Dedifferentiated amniotic fluid mesenchymal stem cell (primary cell): ENCODE measurements at regions not wholly inside any gene's neighbourhood (a gene's known extent, or its start where the extent isn't known, plus 50 kb on each side); places are given as distances from the start of the nearest gene placed in this dataset.

ENCODE experiments used
- DNase-seq: peaks from one replicate; pipeline ENCODE4 v3.0.0-alpha.2; 2016; ENCODE audit errors: extremely low spot score

DNA sequence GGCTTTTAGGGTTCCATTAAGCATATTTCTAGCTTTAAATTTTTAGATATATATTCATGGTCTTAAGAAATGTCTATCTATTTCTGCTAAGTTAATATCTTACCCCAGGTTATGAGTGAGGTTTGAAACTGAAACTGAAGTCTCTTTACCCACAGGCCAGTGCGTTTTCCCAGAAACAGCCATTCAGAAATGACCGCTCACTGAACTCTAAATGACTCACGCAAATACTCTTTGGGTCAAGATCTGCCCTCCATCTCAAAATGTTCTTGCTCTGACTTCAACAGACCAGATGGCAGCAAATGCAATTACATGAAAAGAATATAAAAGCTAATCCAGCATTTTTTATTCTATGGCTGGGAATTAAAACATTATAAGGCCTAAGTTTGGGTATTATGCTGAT lies 315.2 kb downstream of the TDRD15 start:
- DNase-seq: no peak

DNA sequence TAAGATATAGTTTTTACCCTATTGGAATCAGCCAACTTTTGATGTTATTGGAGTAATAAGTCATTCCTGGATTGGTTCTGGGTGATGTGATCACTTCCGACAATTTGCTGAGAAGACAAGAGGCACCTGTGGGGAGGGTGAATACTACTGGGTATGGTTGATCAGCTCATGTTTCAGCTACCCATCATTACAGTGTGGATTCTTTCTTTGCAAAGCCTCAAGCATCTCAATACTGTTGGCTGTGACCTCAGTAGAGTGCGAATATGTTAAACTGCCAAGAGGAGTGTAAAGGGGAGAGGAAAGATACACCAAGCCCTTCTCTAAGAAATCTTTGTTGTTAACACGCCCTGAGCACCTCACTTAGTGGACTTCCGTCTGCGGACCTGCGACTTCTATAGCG lies 317.7 kb downstream of the TDRD15 start:
- no peak for DNase-seq

DNA sequence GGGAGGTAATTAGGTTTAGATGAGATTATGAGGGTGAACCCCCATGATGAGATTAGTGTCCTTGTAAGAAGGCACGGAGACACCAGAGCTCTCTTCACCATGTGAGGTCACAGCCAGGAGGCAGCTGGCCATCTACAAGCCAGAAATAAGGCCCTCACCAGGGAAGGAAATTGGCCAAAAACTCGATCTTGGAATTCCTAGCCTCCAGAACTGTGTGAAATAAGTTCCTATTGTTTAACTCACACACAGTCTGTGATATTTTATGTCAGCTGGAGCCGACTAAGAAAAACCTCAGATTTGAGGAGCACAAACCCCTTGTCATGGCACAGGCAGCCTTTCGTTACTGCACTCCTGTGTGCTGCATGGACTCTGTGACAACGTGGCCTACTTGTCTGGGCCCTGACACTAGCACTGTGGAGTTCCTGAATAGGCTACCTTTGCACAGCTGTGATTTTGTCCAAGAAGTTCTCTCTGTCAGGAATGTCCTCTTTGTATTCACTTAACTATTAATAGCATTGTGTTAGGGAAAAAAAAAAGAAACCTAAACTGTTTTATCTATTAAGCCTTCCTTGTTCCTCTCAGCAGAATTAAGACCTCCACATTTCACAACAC lies 319.8 kb downstream of the TDRD15 start:
- DNase-seq: no peak

DNA sequence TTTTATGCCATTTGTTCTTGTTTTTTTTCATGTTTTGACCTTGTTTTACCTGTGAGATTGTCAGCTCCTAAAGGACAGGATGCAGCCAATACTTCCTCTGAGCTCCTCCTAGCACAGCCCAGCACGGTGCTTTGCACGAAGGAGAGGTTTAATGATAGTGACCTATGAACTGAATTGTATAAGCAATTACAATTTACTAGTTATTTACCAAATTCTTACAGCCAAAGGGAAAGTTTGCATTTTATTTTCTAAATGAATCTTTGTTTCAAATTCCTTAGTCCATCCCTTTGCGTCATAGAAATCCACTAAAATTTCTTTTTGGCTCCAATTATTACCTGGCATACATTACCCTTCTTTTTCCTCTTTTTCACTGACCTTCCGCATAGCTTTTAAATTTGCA lies 326.1 kb downstream of the TDRD15 start:
- no peak for DNase-seq

DNA sequence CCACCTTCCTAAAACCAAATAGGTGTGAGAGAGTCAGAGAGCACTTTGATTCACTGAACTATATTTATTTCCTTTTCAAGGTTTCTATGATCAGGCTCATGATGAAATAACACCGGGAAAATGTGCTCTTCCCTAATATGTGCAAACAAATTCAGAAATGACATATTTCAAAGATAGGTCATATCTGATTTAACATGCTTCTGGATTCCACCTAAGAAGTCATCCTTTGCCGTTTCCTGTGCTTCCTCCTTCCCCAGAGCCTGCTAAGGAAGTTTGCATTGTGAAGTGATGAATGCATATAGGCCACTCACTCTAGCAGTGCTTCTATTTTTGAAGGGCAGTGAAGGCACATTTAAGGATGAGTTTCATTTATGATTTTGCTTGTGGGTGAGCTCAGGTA lies 327.6 kb downstream of the TDRD15 start:
- no peak for DNase-seq

DNA sequence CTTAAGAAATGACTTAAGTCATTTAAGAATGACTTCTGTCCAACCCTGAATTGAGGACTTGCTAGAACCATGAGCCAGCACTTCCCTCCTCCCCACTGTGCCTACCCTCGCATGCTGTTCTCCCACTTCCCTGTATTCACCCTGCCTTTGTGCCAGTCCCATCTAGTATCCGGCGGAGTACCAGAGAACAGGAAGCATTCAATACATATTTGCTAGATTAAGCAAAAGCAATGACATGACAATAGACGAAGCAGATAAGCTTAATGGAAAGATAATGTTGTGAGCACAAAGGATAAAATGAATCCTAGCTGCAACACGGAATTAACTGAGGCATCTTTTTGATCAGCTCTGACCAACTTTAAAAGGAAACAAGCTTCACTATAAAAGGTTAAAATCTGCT lies 328.5 kb downstream of the TDRD15 start:
- DNase-seq: no peak

DNA sequence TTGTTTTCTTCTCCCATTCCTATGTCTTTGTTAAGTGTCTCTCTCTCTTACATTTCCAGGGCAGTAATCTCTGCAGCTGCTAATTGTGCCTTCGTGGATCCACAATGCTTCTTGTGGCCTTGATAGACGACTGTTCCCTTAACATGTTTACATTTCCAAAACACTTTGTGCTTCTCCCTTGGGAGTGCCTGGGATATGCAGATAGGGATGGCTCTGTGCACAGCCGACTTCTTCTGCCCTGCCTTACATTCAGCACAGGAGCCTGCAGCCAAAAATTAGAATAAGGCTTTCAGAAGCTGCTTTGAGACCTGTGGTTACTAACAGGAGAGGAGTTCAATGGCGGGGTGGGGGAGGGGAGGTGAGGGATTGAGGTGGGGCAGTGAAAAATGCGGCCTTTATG lies 328.9 kb downstream of the TDRD15 start:
- DNase-seq: no peak

DNA sequence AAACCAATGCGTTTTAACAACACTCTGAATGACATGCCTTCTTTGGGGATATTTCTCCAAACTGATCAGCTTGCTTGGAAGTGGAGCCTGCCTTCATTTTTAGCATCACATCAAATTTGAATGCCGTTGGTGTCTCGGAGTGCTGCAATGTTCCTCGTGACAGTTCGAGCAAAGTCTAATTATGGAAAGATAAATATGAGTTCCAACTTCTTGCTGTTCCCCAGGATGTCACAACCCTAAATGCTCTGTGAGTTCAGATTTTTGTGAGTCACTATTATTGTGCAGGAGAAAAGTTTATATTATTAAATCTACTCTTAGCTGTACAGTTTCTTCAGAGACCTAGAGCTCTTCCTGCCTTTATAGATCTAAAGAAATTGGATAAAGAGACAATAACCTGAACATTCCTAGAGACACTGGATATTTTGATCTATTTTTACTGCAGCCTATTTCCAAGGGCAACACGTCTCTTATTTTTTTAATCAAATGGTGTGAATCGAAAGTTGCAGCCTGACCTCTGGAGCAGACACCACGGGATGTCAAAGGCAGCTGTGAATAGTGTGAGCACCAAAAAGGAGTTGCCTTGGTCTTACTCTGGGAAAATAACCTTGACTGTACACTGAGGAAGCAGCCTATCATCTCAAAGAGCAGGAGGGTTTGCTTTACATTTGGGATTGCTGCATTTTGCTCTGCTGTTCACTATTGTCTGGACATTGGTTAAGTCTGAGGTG lies 330.1 kb downstream of the TDRD15 start:
- DNase-seq: no peak

DNA sequence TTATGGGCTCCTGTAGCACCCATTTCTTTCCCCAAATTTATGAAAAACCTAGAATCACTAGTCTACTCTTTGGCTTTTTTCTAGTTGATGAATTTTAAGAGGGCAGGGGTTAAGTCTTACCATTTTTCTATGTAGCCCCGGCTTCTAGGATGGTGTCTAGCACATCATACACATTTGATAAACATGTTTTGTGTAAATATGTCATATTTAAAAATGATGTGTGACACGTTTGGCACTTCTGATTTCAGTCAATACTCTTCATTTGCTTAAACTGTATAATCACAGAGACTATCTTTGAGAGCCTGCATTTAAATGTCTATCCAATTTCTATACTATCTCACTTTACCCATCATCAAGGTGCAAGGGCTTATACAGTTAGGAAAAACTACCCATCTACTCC lies 331.1 kb downstream of the TDRD15 start:
- no peak for DNase-seq

DNA sequence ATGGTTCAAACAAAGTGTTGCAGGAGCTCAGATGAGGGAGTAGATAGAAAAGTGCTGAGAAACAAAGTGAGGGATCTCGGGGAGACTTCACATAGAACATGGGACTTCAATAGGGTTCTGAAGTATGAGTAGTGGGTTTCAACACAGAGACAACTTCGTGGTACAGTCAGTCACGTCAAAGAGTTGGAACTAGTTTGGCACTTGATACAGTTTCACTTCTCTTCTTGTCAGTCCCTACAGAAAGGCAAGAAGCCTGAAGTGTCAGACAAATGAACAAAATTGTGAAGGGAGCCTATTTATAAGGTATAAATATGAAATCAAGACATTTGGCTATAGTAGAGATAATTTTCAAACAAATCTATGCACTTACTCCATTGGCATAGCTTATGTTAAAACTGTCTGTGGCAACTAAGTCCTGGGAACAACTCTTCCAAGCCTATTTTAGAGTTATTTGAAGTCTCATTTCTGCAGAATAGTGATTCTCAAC lies 338.0 kb downstream of the TDRD15 start:
- no peak for DNase-seq

DNA sequence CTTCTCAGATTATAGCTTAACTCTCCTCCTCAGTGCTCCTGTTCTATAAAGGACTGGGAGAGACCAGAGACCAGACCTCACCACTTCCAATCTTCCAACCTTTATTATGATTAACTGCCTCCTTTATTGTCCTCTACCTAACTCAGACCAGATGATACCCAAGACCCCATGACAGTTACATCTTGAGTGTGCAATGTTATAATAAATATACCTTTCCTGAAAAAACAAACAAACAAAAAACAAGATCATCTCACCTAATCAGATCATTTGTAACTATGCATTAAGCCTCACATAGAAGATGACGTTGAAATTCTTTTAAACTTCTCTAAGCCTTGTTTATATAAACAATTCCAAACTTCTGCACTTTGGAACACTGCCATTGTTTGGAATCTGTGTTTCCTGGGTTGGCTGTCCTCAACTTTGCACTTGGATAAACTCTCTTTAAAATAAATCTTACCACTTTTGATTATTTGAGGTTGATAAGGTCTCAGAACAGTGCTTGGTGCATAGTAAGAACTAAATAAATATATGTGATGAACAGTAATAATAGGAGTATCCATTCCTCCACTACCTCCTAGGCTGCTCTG lies 342.7 kb downstream of the TDRD15 start:
- no peak for DNase-seq

DNA sequence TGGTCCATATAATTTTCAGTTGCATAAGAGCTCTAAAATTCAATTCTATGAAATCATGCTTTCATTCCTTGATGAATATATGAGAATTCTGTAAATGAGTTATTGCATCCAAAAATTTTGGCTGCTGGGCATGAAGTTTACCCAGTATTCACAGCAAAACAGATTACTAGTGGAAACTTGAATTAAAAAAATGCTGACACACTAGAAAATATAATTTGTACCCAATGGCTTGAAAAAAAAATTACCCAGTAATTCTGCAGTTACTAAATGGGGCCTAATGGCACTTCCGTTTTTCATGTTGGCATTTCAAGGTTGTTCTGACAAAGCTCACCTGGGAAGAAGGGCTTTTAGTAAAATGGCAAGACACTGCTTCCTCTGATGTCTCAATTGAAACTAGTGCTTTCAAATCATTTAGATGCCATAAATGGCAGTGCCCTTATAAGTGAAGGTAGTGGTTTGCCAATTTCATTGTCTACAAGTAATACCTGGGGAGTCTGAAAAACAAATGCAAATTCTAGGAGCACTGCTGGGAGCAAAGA lies 343.6 kb downstream of the TDRD15 start:
- no peak for DNase-seq

DNA sequence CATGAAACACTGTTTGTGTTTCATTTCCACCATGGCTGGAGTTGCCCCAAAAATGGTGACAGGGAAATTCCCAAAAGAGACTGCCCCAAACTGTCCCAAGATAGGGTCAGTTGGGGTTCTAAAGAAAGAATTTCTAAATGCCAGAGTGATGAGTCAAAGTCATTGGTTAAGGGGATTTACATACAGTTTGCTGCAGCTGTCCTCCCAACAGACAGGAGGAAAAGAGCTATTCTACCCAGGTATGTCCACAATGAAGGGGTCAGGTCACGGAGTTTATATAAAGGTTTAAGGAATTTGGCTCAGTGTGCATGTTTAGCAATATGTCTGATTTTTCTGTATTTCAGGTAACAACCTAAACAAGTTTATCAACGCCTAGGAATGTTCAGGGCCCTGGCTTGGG lies 344.1 kb downstream of the TDRD15 start:
- no peak for DNase-seq

DNA sequence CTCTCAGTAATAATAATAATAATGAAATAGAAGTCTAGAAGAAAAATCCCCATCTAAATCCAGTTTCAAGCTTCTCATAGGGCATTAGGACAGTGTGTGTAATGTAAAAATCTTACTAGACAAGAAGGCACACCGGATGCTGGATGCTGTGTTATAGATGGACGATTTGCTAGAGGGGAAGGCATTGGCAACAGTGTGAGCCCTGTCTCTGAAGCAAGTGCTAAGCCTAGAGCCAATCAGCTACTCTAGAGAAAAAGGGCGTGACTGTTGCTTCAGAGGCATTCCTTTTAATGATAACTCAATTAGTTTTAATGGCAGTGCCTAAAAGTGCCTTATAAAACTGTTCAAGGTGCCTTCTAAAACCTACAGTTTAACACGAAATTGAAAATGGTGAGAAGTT lies 344.9 kb downstream of the TDRD15 start:
- DNase-seq: no peak

DNA sequence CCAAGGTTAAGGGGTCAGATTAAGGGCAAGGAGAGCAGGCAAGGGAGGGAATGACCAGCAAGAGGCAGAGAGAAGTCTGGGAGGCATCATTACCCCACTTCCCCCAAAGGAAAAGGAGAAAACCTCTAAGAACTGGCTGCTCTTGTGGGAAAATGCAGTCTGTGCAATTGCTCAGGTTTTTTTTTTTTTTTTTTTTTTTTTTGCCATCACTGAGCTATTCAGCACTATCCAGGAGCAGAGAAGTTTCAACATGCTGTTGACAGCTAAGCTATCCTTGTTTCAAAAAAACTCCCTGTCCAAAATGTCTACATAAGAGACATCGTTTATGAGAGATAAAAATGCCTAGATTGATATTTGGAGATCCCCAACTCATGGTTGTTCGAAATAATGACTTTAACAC lies 345.4 kb downstream of the TDRD15 start:
- DNase-seq: no peak

DNA sequence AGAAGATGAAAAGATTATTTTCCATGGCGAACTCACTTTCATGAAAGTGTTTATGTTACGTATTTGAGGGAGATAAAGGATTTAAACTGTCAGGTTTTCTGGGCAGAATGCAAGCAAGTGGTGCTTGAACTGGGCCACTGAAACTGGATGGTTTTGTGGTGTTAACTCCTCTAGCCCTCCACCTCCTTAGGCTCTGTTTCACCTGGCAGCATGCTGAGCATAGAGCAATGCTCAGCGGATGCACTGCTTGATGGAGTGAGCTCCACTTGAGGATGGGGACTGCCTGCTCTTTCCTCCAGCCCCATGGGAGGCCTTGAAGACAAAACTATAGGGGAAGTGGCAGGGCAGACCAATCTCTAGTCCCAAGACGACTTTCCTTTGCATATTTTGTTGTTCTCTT lies 345.8 kb downstream of the TDRD15 start:
- DNase-seq: no peak

DNA sequence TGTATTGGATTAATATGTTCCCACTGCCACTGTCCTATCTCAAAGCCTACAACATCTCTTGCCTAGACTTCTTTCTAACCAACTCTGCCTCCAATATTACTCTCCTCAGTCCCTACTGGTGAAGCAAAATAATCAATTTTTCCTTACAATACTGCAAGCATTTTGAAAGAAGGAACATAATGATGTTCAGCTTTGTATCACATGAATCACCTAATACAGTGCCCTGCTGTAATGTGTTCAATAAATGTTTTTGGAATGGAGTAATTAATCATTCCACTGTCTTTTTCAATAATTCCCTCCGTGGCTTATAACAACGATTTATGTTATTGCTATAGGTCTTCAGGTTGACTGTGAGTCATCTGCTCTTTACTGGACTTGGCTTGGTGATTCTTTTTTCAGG lies 356.4 kb downstream of the TDRD15 start:
- DNase-seq: no peak

DNA sequence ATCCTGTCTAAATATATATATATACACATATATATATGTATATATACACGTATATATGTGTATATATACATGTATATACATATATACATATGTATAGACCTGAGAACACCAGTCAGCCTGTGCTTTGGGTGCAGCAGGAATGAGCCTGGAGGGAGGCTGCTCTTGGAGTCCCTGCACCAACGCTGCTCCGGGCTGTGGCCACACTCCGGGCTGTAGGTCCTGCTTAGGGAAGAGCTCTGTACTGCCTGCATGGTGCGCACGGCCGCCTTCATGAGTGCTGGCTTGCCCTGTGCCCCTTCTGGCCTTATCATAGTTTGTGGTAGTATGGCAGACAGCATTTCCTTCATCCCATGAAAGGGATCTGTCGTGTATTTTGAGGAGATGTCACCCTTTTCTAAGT lies 360.9 kb downstream of the TDRD15 start:
- no peak for DNase-seq

DNA sequence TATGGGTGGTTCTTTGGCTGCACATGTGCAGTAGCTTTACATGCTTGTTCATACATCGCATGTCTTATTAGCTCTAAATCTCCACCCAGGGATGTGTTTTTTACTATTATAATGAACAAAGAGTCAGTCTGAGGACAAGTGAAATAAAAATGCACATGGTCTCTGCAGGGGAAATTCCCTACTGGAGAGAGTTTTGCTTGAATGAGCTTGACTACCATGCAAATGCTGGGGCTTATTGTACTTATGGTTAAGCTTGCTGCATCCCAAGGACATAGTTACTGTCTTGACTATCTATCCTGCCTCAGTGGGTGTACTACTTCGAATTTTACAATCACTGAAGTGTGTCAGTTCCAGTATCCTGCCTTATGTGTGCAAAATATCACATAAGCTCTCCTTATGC lies 362.7 kb downstream of the TDRD15 start:
- DNase-seq: no peak

DNA sequence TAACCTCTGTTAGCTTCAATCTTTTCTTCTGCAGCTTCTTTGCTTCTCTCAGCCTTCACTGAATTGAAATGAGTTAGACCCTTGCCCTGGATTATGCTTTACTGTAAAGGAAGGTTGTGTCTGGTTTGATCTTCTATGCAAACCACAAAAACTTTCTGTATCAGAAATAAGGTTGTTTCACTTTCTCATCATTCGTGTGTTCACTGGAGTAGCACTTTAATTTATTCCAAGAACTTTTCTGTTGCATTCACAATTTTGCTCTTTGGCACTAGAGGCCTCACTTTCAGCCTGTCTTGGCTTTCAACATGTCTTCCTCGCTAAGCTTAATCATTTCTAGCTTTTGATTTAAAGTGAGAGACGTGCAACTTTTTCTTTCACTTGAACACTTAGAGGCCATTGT lies 365.3 kb downstream of the TDRD15 start:
- DNase-seq: no peak

DNA sequence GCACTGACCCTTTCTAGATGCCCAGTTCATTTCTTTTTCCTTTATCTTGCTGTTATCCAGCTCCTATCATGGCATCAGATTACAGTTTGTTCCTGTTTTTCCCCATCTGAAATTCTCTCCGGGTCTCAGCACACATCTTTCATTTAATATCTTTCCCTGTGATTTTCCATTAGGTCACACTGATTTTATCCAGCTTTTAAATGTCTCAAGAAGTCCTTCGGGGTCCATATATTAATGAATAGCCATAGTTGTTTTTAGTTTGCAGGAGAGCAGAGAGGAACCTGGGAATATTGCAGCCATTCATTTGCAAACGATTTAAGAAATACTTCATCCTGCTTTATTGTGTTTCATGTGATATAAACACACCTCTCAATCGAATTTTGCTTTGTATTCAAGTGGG lies 374.2 kb downstream of the TDRD15 start:
- DNase-seq: no peak

DNA sequence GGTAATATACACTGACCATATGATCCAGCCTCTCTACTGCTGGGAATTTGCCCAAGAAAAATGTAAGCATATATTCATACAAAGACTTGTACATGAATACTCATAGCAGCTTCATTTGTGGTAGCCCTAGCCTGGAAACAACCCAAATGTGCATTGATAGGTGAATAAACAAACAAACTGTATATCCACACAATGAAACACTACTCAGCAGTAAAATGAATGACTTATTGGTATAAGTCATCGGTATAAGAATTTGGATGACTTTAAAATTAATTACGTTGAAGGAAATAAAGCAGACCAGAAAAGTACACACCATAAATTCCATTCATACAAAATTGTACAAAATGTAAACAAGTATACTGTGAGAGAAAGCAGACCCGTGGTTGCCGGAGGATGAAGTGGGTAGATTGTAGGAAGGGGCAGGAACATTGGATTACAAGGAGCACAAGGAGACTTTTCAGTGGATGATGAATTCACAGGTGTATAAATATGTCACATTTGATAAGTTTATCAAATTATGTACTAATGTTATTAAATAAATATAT lies 376.7 kb downstream of the TDRD15 start:
- no peak for DNase-seq
